HG02981 (cell line): ENCODE measurements at regions not wholly inside any gene's neighbourhood (a gene's known extent, or its start where the extent isn't known, plus 50 kb on each side); places are given as distances from the start of the nearest gene placed in this dataset.
"Not testable (repeated sequence)": the region's sequence is repeated elsewhere in the genome, so short reads cannot be mapped to it uniquely, and the experiment has no call there.

Experiments used
- ATAC-seq: cut with Tn5 transposase; IDR thresholded peaks from one replicate; pipeline ENCODE4 v1.9.1; 2021; ENCODE audit warnings: mild to moderate bottlenecking, moderate library complexity; ENCODE audit not compliant: unreplicated experiment

DNA sequence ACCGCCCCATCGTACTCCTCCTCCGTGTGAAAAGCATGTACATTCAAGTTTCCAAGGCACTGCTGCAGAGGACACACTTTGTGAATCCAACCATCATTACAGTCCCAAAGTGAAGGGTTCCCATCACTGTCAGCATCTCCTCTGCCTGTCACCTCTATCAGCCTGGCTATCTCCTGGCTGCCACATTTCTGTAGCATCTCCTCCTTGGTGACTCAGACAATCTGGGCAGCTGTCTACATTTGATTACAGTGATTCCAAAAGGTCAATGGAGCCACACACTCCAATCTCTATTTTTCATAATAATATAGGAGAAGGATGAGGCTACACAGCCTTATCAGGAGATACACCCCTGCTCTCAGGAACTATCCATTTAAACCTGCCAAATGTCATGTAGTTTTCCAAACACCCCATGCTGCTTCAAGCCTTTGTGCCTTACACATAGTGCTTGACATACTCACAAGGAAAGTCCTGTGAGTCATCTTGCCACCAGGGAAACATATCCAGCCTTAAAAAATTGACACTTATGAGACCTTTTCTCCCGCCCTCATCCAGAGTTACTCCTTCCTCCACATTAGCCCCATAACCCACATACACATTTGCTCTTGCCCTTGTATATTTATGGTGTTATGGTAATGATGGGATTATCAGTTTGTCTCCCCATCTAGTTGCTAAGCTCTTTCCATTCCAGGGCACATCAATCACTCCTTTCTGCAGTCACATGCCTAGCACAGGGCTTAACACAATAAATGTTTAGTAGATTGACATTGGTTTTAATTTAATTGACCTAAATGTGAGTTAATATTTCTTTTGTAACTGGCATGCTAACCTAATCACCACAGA, 250.1 kb upstream of the CDH5 start:
- no peak for ATAC-seq

- no peak for ATAC-seq
Measured at GRCh38 chr16:66115373-66115772, 251.1 kb upstream of the CDH5 start.

DNA sequence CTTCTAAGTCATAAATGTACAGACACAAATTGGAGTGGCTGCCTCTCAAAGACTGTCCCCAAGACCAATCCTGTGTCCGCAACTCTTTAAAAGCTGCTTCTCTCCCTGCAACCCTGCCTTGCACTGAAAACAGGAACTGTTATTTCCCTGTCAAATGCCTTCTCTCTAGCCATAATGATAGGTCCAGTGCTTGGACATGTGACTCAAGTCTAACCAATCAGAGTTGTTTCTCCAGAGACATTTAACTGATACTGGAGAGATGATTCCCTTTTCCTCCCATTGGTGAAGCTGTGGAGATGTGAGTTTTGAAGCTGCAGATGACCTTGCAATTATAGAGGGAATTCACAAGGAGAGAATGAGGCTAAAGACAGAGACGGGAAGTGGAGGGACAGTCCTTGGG, 253.3 kb upstream of the CDH5 start:
- ATAC-seq = no peak

DNA sequence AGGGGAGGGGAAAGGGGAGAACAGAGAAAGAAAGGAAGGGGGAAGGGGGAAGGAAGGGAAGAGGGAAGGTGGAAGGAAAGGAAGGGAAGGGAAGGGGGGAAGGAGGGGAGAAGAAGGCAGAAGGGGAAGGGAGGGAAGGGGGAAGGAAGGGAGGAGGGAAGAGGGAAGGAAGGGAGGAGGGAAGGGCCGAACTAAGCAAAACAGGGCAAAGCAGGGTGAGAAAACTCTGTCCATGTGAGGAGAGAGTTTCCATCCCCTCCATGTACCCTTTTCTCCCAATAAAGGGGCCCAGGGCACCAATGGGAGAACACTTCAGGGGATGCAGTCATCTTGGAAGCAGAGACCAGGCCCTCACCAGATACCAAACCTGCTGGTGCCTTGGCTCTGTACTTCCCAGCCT, 256.8 kb upstream of the CDH5 start:
- no peak for ATAC-seq

DNA sequence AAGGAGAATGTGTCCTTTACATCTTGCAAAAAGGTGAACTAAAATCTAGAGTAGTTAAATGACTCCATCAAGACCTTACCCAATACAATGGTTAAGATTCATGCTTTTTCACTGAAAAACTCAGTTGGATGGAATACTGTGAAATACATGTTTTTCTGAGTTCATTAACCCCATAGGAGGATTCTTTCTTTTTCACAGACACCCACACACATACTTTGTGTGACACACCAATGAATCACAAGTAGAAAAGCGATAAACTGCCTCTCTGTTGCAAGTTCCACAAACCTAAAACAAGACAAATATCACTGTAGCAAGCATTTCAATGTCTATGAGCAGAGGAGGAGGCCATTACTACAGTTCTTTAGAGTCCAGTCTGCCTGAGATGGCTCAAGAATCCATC, 258.8 kb upstream of the CDH5 start:
- ATAC-seq = no peak

DNA sequence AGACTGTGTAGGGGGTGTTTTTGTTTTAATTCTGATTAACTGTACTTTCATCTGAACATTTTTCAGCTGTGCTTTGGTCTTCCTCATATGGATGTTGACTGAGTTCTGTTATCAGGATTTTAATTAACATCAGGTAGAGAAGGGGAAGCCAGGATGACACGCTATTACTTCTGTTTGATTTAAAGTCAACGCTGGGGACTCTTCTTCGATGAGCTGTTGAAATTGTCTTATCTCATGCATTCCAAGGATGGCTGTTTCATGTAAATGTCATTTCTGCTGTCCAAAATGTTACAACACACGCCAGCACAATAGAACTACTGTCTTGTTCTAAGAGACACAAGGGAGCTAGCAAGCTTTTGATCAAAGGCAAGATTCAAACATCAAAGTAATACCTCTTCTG, 263.3 kb upstream of the CDH5 start:
- no peak for ATAC-seq

GRCh38 chr16:66099306-66099705, 267.2 kb upstream of the CDH5 start:
- ATAC-seq = no peak

- ATAC-seq = no peak
Measured at GRCh38 chr16:66097751-66098150, 268.7 kb upstream of the CDH5 start.

DNA sequence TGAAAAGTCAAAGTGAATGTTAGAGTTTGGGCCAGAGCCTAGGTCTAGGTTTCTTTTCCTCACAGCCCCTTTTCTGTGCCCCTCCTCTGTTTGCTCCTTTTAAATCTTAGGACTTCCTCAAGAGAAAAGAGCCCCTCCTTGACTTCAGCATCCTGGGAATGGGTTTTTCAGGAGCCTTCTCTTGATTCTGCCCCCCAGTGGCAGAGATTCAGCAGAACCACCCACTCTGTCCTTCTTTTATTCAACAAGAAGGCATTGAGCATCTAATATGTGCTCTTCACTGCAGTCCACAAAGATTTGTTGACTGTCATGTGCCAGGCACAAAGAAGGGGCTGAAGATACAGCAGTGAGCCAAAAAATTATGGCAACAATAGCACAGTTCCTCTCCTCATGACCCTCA, 270.8 kb upstream of the CDH5 start:
- no peak for ATAC-seq

DNA sequence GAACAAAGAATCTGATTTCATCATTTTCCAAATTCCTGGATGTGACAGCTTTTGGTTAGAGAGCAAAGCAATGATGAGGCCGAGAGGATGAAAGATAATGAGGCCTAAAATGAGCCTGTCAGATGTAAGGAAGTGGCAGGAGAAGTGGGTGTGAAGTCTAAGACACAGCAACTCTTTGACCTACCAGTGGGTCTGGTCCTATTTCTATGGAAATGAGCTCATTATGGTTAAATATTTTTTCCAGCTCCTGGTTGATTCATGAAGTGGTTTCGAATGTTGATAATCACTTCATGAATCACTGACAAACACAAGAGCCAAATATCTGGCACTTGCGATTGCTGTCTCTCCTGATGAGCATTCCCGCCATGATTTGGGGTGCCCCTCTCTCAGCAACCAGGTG, 273.3 kb upstream of the CDH5 start:
- ATAC-seq = no peak

GRCh38 chr16:66091471-66091891, 275.0 kb upstream of the CDH5 start:
- ATAC-seq = no peak

GRCh38 chr16:66088681-66089080, 277.8 kb upstream of the CDH5 start:
- ATAC-seq = no peak

- ATAC-seq = no peak
Measured at GRCh38 chr16:66087308-66087707, 279.2 kb upstream of the CDH5 start.

DNA sequence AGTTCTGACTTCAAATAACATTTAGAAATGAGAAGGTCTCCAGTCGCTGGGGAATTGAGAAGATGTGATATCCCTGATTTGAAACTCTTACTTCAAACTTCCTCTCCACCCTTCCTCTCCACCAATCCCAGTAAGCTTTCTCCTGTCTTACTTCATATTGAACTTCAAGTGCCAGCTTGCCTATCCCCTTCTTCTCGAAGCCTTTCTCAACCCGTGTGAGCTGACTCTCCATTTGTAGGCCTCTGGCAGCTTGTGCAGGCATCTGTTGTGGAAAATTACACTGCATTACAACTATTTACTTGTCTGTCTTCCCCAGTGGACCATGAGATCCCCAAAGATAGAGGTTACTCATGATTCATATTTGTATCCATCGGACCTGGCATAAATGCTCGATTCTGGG, 280.8 kb upstream of the CDH5 start:
- no peak for ATAC-seq

GRCh38 chr16:66084731-66085130, 281.8 kb upstream of the CDH5 start:
- ATAC-seq = not testable (repeated sequence)

DNA sequence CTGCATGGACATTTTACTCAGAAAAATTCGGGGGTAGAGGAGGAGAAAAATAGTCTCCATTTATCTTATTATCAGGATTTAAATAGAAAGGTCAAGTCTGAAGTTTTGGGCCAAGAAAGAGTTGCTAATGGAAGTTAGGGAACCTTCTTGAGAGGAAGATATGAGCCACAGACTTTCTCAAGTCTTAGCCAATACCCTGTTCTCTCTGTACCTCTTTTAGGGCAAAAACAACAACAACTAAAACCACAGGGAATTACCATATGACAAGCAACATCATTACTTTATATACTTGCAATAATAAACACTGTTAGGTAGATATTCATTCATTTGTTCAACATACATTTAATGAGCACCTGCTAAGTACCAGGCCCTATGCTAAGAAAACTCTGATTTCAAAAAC, 282.2 kb upstream of the CDH5 start:
- ATAC-seq = no peak

DNA sequence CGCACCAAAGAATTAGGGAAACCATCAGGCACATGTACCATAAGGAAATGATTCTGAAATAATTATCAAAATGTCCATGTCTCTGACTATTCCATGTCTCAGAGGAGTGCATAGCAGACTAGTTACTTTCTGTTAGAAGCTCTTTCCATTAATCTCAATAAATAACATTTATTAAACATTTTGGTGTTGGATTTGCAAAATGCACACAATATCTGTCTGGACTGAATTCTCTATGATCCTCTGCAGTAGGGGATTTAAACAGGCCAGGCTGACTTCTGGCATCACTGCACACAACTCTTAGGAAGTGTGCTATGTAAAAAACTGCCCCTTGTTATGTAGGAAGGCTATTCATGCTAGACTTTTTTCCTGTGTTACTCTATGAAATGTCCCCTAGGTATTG, 283.3 kb upstream of the CDH5 start:
- ATAC-seq = no peak

- ATAC-seq = no peak
Measured at GRCh38 chr16:66082424-66082823, 284.1 kb upstream of the CDH5 start.

GRCh38 chr16:66081775-66082366, 284.6 kb upstream of the CDH5 start:
- no peak for ATAC-seq

DNA sequence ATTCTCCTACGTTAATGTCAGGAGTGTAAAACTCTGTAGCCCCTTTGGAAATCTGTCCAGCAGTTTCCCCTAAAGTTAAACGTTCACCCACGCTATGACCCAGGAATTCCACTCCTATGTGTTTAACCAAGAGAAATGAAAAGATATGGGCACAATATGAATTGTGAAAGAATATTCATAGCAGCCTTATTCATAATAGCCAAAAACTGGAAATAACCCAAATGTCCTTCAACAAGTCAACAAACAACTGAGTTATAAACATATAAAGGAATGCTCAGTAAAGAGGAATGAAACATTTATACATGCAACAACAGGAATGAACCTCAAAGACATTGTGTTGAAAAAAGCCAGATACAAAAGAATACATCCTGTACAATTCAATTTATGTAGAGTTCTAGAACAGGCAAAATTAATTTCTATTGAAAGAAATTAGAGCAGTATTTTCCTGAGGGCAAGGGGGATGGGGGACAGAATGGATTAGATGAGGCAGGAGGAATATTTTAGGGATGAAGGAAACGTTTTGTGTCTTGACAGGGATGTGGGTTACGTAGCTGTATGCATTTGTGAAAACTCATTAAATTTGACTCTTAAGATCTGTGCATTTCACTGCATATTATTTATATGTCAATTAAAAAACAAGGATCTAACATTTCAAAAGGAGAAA, 286.7 kb upstream of the CDH5 start:
- ATAC-seq = no peak

DNA sequence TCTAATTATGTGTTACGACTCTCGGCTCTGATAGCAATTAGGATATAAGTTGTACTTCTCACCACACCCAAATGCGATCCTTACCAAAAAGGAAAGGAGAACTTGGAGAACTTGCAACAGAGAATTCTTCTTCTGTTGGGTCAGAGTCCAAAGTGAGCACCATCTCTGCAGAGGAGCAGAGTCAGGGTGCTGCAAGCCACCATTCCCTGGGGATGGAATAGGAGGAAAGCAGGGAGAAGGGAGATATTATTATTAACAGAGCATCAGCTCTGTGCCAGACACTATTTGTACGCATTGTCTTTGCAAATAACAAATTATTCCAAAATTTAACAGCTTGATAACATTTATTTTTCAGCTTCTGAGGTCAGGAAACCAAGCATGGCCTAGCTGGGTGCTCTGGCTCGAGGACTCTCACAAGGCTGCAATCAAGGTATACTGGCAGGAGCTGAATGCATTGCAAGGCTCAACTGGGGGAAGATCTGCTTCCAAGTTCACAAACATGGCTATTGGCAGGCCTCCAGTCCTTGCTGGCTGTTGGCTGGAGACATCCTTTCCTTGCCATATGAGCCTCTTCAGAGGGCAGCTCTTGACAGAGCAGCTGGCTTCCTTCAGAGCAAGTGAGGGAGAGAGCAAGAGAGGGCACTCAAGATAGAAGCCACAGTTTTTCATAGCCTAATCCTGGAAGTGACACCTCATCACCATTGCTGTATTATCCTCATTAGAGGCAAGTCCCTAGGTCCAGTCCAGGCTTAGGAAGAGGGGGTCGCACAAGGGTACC, 296.2 kb upstream of the CDH5 start:
- ATAC-seq = no peak
